GM19099 (cell line): ENCODE measurements at regions not wholly inside any gene's neighbourhood (a gene's known extent, or its start where the extent isn't known, plus 50 kb on each side); places are given as distances from the start of the nearest gene placed in this dataset.

Experiments
- POLR2A ChIP-seq: IDR thresholded peaks from 3 replicates; pipeline ENCODE4 v1.6.1; 2011; ENCODE audit warnings: low read depth; ENCODE audit not compliant: insufficient read length; ENCODE audit errors: extremely low read depth

GRCh38 chr2:207317378-207317984 lies 151.7 kb upstream of the KLF7 start:
- no peak for TF ChIP-seq POLR2A

- TF ChIP-seq POLR2A, result no peak
Observed at GRCh38 chr2:207318181-207318628, 152.5 kb upstream of the KLF7 start.

GRCh38 chr2:207319316-207319715 lies 153.6 kb upstream of the KLF7 start:
- TF ChIP-seq POLR2A, result no peak

- TF ChIP-seq POLR2A, result no peak
Observed at GRCh38 chr2:207320381-207321159, 154.8 kb upstream of the KLF7 start.

- TF ChIP-seq POLR2A, result no peak
Observed at GRCh38 chr2:207321514-207321913, 155.8 kb upstream of the KLF7 start.

- TF ChIP-seq POLR2A, result no peak
Observed at GRCh38 chr2:207324001-207324400, 158.3 kb upstream of the KLF7 start.

- no peak for TF ChIP-seq POLR2A
Observed at GRCh38 chr2:207327513-207327912, 161.8 kb upstream of the KLF7 start.

GRCh38 chr2:207328944-207329386 lies 163.2 kb upstream of the KLF7 start:
- TF ChIP-seq POLR2A, result no peak

GRCh38 chr2:207330912-207331311 lies 165.2 kb upstream of the KLF7 start:
- no peak for TF ChIP-seq POLR2A

- no peak for TF ChIP-seq POLR2A
Observed at GRCh38 chr2:207331674-207332073, 165.9 kb upstream of the KLF7 start.

- no peak for TF ChIP-seq POLR2A
Observed at GRCh38 chr2:207332480-207333212, 166.9 kb upstream of the KLF7 start.

GRCh38 chr2:207333599-207334300 lies 168.0 kb upstream of the KLF7 start:
- TF ChIP-seq POLR2A, result no peak

GRCh38 chr2:207334301-207334623 lies 168.5 kb upstream of the KLF7 start:
- TF ChIP-seq POLR2A, result no peak

- TF ChIP-seq POLR2A, result peak; percentile 34
Observed at GRCh38 chr2:207334624-207335371, 169.1 kb upstream of the KLF7 start.
